NCI-H446 treated with DMSO at 0.1 percent for 48 hours (cell line): ENCODE measurements at regions not wholly inside any gene's neighbourhood (a gene's known extent, or its start where the extent isn't known, plus 50 kb on each side); places are given as distances from the start of the nearest gene placed in this dataset.

Experiments used
- DNase-seq: peaks from one replicate; lab custom pipeline; 2025; lab: John Stamatoyannopoulos, UW

DNA sequence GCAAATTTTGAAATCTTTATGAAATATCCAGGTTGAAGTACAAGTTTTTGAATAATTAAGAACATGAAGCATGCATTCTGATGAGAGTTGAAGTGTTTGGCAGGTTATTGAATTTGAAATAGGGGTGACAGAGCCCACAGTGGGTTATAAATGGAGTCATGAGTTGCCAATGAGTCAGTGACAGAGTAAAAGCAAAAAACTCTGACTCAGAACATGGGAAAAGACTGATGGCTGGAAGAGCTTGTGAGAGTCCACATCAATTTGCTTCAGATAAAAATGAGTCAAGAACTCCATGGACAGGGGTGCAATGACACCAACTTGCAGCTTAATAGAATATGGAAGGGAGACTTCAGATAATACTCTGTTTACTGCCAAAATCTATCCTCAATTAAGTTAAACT is 105.3 kb downstream of the SLC6A15 start:
- no peak for DNase-seq

DNA sequence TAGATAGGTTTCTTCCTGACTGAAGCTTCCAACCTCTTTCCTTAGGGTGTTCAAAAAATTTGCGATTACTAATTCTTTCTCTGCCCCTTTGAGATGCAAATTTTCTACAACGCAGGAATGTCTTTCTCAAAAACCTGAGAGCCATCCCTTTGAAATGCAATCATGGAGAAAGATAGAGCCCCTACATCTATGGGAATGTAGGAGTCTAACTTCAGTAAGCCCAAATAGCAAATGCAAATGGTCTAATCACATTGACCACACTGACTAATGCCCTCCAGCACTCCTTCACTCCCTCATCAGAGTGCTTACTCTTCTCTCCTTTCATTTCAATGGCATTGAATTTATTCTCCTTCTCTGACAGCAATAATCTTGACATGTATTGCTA is 107.1 kb downstream of the SLC6A15 start:
- DNase-seq: no peak

DNA sequence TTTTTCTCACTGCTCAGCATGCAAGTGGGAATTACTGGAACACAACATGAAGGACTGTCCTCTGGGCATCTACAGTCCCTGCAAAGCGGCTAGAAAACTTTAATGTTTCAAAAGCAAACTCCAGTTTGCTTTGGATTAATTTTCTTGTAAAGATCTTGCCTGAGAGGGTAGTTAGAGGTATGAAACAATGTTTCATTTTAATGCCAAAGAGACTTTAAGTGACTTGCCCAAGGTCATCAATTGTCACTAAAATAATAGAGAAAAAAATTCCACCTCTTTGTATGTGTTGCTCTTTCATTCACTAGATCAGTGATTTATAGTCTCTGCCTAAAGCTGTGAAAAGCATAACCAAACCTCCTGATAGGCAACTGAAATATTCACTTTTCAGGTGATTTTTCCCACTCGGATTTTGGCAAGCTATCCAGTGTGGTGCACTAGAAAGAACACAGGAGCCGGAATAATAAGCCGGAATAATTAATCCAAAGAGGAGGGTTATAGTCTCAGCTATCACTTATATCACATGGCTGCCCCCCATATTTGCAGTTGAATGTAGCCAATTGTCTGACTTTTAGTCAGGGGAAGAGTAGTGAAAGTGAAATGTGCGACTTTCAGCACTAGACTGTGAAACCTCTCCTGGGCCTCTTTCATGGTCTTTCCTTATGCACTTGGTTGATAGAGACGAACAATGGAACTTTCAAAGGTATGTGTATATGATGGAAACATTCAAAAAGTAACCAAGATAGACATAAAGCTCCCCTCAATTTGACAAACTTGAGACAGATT is 107.7 kb downstream of the SLC6A15 start:
- DNase-seq: no peak

DNA sequence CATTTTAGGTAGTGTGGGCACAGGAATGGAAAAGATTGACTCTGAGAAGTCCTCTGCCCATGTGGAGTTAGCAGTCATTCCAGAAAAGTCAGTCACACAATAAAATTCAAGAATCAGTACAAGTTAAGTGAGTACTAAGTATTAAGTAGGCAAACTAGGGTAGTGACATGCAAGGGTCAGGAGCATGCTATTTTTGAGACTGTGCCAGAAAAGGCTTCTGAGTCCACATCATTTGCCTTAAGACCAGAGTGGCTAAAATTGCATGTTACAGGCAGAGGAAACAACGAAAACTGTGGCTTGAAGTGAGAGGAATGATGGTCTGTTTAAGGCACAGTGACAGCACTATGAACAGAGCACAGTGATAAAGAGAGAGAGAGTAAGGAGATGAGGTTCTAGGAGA is 108.9 kb downstream of the SLC6A15 start:
- DNase-seq: no peak

DNA sequence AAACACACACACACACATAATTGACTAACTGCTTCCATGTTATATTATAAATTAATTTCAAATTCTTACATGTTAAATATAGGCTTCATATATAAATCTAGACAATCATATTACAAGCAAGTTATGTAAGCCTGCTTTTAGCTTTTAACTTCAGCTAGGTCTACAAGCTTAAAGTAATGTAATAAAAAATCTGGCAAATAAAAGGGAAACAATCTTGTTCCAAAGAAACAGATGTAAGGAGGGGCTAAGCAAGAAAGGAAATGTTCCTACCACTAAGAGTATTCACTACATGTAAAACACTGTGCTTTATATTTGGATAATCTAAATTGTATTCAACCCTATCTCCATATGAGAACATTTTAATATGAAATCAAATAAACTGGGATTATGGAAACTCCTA is 110.4 kb downstream of the SLC6A15 start:
- DNase-seq: no peak

DNA sequence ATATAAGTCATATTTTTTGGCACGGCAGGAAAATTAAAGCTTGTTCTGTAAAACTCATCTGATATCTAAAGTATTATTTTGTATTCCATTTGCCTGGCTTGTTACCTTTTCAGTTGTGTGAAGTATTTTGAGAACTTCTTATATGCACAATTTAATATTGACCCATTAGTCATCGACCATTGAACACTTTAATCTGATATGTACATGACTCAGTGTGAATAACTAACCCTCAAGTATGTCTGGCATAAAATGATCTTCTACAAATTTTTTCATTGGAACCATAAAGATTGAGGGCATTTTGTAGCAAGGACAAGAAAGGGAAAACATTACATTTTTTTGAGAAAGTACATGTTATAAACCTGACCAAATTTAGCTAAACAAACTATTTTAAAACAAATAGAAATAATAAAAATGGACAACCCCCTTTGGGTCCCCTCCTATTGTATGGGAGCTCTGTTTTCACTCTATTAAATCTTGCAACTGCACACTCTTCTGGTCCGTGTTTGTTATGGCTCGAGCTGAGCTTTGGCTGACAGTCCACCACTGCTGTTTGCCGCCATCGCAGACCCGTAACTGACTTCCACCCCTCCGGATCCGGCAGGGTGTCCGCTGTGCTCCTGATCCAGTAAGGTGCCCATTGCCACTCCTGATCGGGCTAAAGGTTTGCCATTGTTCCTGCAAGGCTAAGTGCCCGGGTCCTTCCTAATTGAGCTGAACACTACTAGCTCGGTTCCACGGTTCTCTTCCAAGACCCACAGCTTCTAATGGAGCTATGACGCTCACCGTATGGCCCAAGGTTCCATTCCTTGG is 118.8 kb downstream of the SLC6A15 start:
- no peak for DNase-seq

DNA sequence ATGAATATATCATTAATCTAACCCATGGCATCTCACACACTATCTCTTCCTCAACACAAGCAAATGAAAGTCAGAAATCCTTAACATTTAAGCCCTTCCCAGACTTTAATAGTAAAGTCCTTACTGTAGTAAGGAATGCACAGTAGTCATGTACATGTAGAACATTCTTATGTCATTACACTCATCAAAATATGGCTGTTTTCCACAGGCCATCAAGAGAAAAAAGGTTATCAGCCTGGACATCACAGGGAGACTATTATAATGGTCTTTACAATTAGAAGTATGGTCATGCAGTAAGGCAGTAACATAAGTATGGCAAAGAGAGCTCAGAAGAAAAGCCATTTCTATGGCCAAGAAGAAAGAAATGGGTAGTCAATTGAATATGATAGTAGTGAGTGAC is 121.2 kb downstream of the SLC6A15 start:
- no peak for DNase-seq

DNA sequence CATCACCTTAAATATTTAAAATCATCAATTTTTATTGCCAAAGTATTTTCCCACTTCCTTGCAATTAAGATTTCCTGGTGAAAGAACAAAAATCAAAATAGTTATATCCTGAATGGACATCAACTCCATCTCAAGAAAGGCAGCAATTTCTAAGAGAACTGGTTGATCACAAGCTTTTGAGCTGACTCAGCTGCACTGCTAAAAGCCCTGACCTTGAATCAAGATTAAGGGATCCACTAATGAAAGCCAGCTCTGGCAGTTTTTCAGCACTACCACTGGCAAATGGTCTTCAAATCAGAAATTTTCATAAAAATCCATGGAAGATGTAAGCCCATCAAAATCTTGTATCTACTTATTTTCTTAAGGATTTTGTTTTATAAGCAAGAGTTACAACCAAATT is 123.4 kb downstream of the SLC6A15 start:
- DNase-seq: no peak

DNA sequence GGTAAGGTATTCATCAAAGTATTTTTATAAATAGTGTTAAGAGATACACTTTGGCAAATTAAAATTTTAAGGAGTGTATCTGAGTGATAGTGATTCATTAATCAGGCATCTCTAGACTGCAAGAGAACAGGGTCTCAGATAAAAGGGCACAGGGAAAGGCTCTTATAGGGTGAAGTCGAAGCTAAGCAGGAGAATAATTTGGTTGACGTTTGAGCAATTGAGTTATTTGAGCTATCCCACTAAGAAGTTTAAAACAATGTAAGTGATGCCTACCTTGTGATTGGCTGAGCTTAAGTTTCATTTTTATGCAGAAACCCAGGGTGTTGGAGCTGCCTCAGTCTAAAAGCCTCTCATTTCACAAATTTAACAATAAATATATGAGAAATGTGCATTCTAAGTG is 125.3 kb downstream of the SLC6A15 start:
- DNase-seq: no peak

DNA sequence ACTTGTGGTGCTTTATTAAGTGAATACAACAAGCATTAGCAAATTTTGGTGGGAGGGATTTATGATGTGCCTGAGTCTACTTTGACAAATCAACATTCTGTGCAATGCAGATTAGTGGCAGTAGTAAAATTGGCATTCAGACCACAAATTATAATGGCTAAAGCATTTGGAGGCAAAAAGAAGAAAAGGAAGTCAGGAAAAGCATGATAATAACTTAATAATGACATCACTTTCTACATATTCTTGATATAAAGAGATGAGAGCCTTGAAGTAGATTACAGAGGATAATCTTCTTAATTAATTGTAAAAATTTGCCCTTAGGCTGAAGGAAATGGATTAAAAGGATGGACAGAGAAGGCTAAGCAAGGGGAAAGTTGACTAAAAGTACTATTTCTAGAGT is 126.0 kb downstream of the SLC6A15 start:
- no peak for DNase-seq

DNA sequence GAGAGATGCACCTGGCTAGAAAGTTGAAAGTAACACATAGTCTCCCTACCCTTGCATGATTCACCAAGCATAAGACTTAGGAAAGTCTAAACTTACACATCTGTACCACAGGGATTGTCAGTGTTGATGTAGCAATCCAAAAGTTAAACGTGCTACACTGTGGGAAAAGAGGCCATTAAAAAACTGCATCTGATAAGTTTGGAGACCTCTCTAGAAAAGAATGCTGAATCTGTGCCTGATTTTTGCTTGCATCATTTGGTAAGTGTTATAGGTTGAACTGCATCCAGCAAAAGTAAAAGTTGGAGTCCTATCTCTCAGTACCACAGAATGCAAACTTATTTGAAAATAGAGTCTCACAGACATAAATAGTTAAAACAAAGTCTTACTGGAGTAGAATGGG is 126.6 kb downstream of the SLC6A15 start:
- no peak for DNase-seq

DNA sequence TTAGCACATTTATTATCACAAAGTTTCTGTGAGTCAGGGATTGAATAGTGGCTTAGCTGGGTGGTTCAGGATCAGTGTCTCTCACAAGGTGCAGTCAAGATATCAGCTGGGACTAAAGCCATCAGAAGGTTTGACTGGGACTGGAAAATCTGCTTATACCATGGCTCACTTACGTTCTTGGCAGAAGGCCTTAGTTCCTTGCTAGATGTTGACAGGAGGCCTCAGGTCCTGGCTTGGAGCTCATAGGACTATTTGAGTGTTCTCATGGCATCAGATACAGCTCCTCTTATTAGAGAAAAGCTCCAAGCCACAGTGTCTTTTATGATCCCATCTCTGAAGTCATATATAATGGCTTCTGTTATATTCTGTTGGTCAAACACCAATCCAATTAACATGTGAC is 127.3 kb downstream of the SLC6A15 start:
- peak; percentile 68 for DNase-seq

DNA sequence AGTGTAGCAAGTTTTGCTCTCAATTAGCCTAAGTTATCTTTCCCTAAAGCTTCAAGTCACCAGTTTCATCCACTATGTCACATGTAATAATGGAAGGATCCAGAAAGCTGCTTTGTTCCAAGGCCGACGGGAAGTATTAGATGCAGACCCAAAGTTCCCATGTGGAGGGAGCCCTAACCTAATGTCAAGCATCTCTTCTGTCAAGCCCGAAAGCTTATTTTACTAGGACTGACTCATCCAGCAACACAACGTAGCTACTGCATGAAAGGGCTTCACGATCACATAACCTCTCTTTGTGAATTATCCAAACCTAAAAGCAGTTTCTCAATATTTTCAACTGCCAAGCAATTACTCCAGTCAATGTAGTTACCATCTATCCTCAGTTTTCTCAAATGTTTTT is 133.4 kb downstream of the SLC6A15 start:
- DNase-seq: no peak

DNA sequence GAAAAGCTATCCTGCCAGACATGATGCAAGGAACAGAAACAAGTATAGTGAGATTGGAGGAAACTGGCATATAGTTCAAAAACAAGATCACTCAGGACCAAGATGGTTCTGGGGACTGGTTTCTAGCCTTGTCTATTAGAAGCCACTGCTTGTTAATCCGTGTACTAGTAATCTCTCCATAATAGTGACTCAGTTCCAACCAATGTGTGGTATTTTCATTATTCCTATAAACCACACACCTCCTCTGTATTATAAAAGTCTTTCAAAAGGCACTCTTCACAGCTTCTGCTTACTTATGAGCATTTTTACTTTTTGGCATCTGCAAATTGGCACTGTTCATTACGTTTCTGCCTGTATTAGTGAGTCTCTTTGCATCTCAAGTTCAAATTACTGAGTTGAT is 140.3 kb downstream of the SLC6A15 start:
- DNase-seq: no peak

DNA sequence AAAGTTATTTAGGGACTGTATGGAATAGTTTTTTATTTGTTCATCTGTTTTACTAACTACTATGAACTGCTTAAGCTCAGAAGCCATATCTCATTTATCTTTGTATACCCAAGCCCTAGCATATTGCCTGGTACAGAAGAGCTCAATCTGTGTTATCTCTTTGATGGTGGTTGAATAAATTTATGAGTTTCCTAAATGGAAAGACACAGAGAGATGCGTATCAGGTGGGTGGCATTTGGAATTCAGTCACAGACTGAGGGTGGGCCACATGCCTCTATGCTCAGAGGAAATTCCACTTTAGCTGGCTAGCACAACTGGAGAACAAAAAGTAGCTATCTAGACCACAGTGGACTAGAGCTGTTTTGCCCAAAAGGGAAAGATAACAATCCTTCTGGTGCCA is 145.5 kb downstream of the SLC6A15 start:
- DNase-seq: no peak

DNA sequence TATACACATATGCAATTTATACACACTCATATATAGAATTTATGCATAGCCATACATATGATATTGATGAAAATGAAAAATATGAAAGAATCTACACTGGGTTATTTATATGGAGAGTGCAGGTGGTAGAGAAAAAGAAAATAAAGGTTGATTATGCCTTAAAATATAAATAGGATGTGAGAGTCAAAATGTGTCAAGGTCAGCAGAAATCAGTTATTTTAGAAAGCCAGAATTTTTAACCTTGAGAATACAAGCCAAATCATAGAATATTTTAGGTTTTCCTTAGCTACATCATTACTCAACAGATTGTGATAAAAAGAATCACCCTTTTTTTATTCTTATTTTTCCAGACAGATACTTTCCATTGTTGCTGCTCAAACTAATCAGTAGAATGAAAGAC is 146.2 kb downstream of the SLC6A15 start:
- DNase-seq: no peak

DNA sequence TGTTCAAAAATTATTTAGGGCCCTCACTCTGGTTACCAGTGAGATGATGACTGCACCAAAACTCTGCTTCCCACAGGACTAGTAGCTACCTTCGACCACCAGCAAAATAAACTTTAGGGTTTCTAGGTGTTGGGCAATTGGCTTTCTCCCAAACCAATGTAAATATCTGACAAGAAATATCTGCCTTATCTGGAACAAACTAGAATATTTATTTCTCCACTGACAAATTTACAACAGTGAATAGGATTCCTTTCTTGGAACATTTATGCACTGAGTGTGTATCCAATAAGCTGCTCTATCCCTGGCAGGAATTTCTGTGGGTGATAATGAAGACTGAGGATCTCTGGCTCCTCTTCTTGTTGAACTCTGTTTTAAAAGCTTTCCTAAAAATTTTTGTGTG is 148.6 kb downstream of the SLC6A15 start:
- DNase-seq: no peak

DNA sequence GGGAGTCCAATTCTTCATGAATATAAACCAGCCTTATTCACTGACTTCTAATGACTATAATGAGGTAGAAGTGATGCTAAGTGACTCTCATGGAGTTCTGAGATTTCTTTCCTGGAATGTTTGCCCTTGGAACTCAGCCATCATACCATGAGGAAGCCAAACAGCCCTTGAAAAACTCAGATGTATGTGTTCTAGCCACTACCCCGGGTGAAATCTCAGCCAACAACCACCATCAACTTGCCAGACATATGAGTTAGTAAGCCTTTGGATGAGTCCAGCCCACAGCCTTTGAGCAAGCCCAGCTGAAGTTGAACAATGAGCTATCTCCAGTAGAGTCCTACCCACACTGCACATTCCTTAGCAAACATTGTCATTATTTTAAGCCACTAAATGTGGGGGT is 149.5 kb downstream of the SLC6A15 start:
- peak; percentile 74 for DNase-seq

DNA sequence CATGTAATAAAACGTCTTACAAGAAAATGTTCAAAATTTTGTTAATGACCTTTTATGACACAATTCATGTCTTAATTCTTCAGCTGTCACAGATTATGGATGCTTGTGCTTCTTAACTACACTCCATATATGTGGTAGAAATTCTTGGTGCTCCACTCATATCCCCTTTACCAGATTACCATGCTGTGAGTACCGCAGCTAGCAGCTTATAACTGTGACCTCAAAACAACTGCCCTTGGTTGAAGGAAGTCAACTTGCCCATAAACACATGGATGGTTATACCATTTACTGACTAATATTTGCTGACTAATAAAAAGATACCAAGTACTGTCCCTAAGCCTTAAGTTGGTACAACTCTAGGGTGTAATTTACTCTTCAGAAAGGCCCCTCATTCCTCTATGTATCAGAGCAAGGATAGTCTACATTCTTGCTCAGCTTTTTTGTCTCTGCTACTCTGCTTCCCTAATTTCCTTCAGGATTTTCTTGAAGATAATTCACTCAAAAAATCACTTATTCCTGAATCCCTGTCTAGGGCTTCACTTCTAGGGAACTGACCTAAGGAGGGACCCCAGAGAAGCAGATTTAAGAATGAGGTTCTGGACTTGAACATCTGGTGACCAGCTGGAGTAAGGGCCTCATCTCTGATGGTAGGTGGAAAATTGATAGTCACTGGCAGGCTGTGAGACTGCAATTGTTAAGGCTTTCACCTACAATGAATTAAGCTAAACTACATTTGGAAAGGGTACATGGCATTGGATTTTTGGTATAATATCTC is 152.3 kb downstream of the SLC6A15 start:
- no peak for DNase-seq

DNA sequence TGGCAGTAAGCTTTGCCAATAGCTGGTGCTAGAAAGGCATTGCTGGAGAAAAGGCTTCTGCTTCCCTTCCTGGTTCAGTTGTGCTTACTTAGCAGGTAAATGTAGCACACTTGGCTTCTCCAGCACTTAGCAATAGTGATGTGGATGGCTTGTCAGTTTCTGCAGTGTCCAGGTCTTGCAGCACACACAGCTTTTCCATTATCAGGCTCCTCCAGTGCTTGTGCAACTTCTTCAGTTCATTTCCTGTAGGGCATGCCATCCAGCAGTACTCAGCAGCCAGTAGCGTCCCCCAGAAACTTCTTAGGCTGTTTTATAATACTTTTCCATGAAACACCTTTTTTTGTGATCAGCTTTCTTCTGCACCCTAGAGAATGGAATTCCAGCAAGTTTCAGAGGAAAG is 154.6 kb downstream of the SLC6A15 start:
- no peak for DNase-seq

DNA sequence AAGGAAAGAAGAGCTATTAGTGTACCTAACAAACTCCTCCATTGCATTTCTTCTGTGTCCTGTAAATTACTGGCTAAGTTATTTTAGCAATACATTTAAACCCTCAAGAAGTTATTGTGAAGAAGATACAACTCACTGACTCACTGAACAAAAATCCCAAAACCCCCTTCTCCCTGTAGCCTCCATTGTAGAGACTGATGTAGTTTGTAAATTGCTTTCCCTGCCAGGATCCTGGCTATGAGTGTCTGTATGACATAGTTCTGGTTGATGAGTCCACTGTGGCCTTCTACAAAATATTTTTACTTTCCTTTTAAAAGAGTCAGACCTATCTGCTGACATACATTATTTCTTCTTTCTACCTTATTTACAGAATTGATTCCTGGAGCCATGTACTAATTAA is 155.6 kb downstream of the SLC6A15 start:
- no peak for DNase-seq

DNA sequence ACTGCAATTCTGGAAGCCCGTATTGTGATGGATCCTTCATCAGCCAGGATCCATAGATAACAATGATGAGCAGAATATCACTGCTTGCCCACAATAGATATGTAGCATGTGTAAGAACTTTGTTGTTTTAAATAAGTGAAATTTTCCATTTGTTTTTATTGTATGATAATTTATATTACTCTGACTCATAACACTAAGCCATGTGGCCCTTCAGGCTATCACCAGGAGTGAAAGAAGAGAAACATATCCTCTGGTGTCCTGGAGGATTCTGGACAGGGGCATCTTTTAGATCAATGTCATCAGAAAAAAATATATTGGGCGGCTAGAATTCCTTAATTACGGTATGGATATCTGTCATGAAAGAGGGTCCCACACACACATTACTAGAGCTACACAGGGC is 167.5 kb downstream of the SLC6A15 start:
- DNase-seq: no peak

DNA sequence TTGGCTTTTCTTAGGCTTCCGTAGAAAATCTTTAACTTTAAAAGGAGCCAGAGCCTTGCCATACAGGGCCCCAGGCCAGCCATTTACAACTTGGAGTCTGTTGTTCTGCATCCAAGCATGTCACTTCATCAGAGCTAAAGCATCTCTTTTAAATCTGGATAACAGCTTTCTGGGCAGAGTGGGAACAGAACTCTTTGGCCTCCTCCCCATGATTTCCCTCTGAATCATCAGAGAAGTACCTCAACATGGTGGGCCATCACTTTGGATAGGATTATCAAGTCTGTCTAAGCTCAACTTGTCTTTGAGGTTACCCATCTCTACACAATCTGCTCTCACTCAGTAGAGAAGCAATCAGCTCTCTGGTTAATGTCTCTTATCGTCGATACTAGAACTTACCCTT is 170.9 kb downstream of the SLC6A15 start:
- peak; percentile 53 for DNase-seq
